K562 (cell line): ENCODE measurements at regions not wholly inside any gene's neighbourhood (a gene's known extent, or its start where the extent isn't known, plus 50 kb on each side); places are given as distances from the start of the nearest gene placed in this dataset.

Source experiments
- CTCF ChIP-seq, 3 experiments: IDR thresholded peaks in 2 of 3; conservative IDR thresholded peaks in 1 of 3; 2 replicates each; pipeline ENCODE4 v1.5.1; 2011 to 2012; ENCODE audit warnings: low read length in 3 of 3, mild to moderate bottlenecking in 3 of 3, control low read depth in 2 of 3, improper control_type of control experiment in 1 of 3, inconsistent platforms in 1 of 3, low read depth in 1 of 3, mixed read lengths in 1 of 3, moderate library complexity in 1 of 3; ENCODE audit not compliant: insufficient read depth in 2 of 3
- GATAD2A ChIP-seq: fragments of 450-650 bp; IDR thresholded peaks from 2 replicates; pipeline ENCODE4 v1.6.1; 2017
- HCFC1 ChIP-seq: IDR thresholded peaks from 2 replicates; pipeline ENCODE4 v1.6.1; 2012; ENCODE audit warnings: low read depth, low read length, improper control_type of control experiment
- HNRNPH1 ChIP-seq: fragments of 200-400 bp; formaldehyde crosslinking; optimal IDR thresholded peaks from 2 replicates; pipeline ENCODE3; 2017; ENCODE audit warnings: low read depth, mild to moderate bottlenecking, low read length, moderate library complexity
- JUNB ChIP-seq: fragments of 450-650 bp; formaldehyde crosslinking; conservative IDR thresholded peaks from 2 replicates; pipeline ENCODE4 v1.4.0; 2020; ENCODE audit warnings: mild to moderate bottlenecking
- KDM1A ChIP-seq, 2 experiments: fragments of 450-650 bp; IDR thresholded peaks; 2 replicates each; pipeline ENCODE4 v1.6.1; 2016; ENCODE audit warnings: mild to moderate bottlenecking in 2 of 2
- NFE2 ChIP-seq: IDR thresholded peaks from 2 replicates; pipeline ENCODE4 v1.6.1; 2014; ENCODE audit warnings: antibody characterized with exemption, low read depth
- POU5F1 ChIP-seq: fragments of 150-350 bp; IDR thresholded peaks from 2 replicates; pipeline ENCODE4 v1.6.1; 2014; ENCODE audit warnings: borderline replicate concordance, low read length, low read depth, mild to moderate bottlenecking; ENCODE audit not compliant: partially characterized antibody
- SP2 ChIP-seq: IDR thresholded peaks from 2 replicates; pipeline ENCODE4 v1.6.1; 2011; ENCODE audit warnings: mild to moderate bottlenecking, low read depth, low read length, moderate library complexity; ENCODE audit not compliant: poor library complexity, severe bottlenecking; ENCODE audit errors: extremely low read depth
- YY1 ChIP-seq, 3 experiments: IDR thresholded peaks; 2 replicates each; pipeline ENCODE4 v1.6.1; 2011; ENCODE audit warnings: low read length in 2 of 3, mild to moderate bottlenecking in 2 of 3, moderate library complexity in 2 of 3, borderline replicate concordance in 1 of 3, control low read depth in 1 of 3, low read depth in 1 of 3; ENCODE audit not compliant: insufficient read depth in 3 of 3, insufficient replicate concordance in 2 of 3, control insufficient read depth in 1 of 3, insufficient read length in 1 of 3; ENCODE audit errors: extremely low read depth in 1 of 3
- ZNF239 ChIP-seq: fragments of 250-450 bp; sonication (Bioruptor Pico); IDR thresholded peaks from 2 replicates; pipeline ENCODE4 v1.4.0; 2020; ENCODE audit warnings: mild to moderate bottlenecking

DNA sequence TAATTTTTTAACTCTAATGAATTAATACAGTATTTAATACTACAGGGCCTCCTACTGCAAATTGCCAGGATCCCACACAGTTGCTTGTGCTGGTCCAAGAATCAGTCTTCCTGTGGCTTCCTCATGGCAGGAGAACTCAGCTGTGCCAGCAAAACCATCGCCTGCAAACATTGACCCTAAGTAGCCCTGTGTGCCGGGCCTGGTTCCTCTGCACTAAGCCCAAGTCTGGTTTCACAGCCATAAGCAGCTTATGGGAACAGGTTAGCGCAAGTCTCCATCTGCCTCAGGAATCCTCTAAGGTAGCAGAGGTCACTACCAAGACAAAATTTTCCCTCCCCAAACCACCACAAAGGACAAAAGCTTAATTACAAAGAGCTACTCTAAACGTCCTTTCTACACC is 216.6 kb downstream of the PLA2G4A start:
- TF ChIP-seq KDM1A (IDR thresholded peaks at IDR 0.05), result no peak
- no peak for TF ChIP-seq POU5F1
- TF ChIP-seq GATAD2A, result no peak
- no peak for TF ChIP-seq SP2
- no peak for TF ChIP-seq CTCF (IDR thresholded peaks at IDR 0.05 in 2 of 3, conservative IDR thresholded peaks at IDR 0.05 in 1 of 3; ENCODE audit: insufficient read depth in 2 of 3, low read depth in 1 of 3, low read length in 3 of 3)
- no peak for TF ChIP-seq YY1 (IDR thresholded peaks at IDR 0.05; ENCODE audit: borderline replicate concordance in 1 of 3, control insufficient read depth in 1 of 3, extremely low read depth in 1 of 3, insufficient read depth in 3 of 3, insufficient read length in 1 of 3, insufficient replicate concordance in 2 of 3, low read depth in 1 of 3, low read length in 2 of 3)
- TF ChIP-seq ZNF239 (CRISPR knock-in tag), result no peak
- TF ChIP-seq NFE2, result no peak
- no peak for TF ChIP-seq HCFC1
- TF ChIP-seq HNRNPH1, result no peak
- TF ChIP-seq JUNB (CRISPR knock-in tag), result no peak
